ENCODE measurements at regions not wholly inside any gene's neighbourhood (a gene's known extent, or its start where the extent isn't known, plus 50 kb on each side); places are given as distances from the start of the nearest gene placed in this dataset.

- no peak for DNase-seq
Measured at GRCh38 chr10:10225136-10225676, 792.5 kb upstream of the CELF2 start.

- DNase-seq, result no peak
Measured at GRCh38 chr10:10233229-10233628, 784.4 kb upstream of the CELF2 start.

DNA sequence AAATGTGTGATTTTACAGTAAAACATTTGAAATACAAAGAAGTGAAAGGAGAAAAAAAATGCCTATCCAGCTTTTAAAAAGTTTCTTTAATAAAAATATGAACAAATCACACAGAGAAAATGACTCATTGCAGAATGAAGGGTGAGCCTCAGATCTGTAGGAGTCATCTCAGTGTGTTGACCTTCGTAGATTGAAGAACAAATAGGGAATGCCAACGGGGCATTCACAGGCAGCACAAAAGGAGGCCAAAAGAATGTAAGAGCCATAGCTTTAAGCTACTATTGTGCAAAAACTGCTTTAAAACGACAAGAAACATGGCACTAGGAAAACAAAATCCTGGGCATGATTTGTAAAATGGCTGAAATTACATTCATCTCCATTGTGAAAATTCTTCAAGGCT, 782.7 kb upstream of the CELF2 start:
- DNase-seq, result no peak

- no peak for DNase-seq
Measured at GRCh38 chr10:10247585-10247984, 770.1 kb upstream of the CELF2 start.

- no peak for DNase-seq
Measured at GRCh38 chr10:10256860-10257259, 760.8 kb upstream of the CELF2 start.

DNA sequence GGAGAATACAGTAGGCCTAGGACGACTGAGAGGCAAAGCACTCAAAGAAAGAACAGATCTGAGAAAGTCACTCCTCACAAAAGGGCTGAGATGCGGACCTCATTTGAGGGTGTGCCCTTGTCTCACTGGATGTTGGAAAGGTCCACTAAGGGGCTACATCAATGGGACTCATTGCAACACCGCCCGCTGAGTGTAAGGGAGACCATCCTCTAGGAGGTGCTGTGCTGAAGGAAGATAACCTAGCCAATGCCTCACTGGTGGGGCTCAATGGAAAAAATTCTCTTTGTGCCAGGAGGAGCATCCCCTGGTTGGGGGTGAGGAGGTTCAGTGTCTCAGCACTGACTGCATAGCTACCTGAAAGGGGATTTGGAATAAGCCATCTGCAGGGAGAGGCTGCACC, 758.7 kb upstream of the CELF2 start:
- DNase-seq, result no peak

DNA sequence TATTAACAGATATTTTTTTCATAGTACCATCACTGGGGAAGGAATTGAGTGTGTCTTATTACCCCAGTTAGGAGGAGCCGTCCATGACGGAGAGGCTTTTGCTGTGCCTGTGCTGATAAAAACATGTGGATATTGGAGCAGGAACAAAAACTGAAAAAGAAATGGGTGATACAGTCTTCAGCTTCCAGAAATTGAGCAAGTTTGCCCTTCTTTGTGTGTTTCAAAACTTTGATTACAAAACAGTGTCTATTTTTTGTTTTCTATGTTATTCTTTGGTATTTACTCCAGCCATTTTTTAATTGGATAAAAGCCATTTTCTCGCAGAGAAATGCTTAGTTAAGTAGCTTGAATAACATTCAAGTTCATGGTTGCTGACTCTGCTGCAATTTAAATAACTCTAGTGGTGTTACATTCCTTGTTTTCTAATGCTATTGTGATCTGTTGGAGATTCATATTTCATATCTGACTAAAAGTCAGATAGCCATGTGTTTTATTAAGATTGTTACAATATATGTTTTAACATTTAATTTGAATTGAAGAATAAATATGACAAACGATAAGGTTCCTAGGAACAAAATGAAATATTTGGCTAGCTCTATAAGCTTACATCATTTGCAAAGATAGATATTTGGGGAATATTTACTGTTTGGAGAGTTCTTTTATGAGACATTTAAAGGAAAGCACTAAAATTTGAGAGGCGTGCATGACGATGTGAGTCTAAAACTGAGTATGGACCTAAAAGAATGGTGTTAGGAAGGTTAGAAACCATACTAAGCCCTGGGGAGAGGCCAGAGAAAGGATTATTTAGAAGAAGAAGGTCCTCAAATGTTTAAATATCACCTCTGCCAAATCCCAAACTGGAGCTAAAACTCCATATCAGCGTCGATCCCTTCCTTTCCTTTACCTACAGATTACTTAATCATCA, 747.3 kb upstream of the CELF2 start:
- no peak for DNase-seq

- no peak for DNase-seq
Measured at GRCh38 chr10:10271639-10272192, 746.0 kb upstream of the CELF2 start.

DNA sequence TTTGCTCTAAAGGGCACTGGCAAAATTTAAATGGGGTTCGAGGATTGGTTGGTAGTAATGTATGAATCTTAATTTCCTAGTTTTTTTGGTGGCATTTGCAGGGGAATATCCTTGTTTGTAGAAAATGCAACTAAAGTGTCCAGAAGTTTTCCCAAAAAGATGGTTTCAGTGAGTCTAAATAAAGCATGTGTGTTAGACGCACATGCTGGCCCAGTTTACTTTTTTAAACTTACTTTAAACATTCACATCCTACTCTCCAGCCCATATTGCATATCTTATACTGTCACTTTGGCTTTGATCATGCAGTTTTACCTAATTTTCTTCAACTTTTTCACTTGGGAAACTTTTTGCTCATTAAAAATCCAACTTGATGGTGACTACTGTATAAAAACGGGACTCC, 744.0 kb upstream of the CELF2 start:
- DNase-seq, result no peak

DNA sequence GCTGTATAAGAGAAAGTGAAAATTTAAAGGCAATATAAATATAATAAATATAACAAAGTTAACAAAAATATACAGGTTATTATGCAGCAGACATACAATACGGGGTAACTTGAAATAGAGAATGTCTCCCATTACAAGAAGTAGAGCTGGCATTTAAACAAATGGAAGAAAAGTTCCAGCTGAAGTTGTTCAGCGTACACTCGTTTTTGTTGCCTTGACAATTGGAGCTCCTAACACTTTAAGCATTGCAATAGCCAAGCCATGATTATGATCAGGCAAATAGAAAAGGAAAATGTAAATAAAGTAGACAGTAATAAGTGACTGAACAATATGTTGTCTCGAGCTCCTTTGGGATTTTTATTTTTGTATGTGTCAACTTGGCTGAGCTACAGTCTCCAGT, 737.8 kb upstream of the CELF2 start:
- DNase-seq, result no peak

- DNase-seq, result no peak
Measured at GRCh38 chr10:10292501-10292900, 725.2 kb upstream of the CELF2 start.

DNA sequence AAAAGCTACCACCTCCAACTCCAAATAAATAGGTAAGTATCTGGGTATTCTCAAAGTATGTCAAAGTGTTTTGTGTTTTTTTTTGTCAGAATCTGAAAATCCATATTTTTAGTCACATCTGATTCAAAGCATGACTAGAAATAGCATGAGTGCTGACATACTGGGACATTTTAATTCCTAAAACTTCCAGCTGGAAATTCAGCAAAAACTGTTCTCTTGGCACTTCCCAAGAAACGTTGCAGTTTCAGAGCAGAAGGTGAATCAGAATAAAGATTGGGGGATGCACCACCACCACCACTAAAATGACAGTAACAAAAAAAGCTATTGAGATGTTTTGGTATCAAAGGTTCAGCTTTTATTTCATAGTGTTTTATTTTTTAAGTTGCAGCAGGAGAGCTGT, 724.6 kb upstream of the CELF2 start:
- no peak for DNase-seq

- DNase-seq, result no peak
Measured at GRCh38 chr10:10293481-10293951, 724.2 kb upstream of the CELF2 start.

GRCh38 chr10:10294184-10294880, 723.3 kb upstream of the CELF2 start:
- DNase-seq, result no peak

DNA sequence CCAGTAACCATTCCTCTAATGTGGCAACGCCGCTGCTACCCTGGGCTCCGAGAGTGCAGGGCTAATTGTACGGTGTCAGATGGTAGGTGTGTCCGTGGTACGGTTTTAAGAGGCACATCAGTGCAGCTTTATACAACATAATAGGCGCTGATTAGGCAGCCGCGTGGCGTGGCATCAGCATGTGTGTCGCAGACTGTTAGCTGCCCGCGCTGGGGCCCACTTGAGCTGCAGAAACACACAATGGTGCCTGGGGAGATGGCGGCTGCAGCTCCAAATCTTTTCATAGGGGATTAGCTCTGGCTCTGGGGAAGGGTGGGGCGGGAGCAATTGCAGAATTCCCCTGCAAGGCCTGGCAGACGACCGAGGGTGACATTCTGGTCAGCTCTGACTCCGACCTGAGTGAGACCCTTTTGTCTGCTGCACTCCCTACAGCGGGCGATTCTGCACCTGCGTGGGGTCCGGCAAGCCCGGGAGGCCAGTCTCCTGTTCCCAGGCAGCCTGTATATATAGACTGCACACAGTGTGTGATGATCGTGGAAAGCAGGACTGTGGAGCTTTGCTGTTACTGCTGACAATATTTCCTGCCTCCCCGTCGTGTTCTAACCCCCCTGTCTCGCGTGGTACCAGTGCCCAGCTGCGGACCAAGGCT, 722.7 kb upstream of the CELF2 start:
- DNase-seq, result no peak

GRCh38 chr10:10295537-10295936, 722.1 kb upstream of the CELF2 start:
- no peak for DNase-seq

GRCh38 chr10:10302689-10303088, 715.0 kb upstream of the CELF2 start:
- DNase-seq, result no peak

DNA sequence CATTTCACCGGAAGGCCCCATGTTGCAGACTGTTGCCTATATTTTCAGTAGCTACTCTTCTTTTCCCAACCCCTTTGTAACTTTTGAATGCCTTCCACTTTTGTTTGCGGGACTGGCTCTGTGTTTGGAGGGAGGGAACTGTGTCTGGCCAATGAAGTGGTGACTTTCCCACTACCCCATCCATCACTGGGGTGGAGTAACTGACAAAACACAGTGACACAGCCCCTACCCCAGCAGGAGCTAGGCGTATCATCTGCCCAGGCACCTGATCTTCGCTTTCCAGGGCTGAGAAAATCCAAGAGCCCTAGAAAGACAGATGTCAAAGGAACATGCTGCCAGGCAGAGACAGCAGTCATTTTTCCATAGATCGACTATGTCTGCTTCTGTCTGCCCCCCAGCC, 710.6 kb upstream of the CELF2 start:
- no peak for DNase-seq

GRCh38 chr10:10307551-10307950, 710.1 kb upstream of the CELF2 start:
- no peak for DNase-seq

DNA sequence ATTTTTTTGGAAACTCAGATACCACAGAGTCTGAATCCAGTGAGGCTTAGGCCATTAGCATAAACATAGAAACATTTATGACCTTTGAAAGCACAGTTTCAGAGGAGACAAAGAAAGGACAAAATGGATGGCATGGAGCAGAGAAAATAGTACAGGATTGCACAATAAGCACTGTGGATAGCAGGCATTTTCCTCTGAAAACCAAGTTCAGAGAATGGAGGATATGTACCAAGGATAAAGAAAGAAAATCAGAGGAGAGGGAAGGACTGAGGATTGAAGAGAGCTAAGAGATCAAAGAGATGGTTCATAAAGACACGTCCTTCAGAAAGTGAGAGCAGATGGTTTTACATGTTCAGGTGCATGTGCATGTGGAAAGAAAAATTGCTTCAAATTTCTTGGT, 707.2 kb upstream of the CELF2 start:
- no peak for DNase-seq

DNA sequence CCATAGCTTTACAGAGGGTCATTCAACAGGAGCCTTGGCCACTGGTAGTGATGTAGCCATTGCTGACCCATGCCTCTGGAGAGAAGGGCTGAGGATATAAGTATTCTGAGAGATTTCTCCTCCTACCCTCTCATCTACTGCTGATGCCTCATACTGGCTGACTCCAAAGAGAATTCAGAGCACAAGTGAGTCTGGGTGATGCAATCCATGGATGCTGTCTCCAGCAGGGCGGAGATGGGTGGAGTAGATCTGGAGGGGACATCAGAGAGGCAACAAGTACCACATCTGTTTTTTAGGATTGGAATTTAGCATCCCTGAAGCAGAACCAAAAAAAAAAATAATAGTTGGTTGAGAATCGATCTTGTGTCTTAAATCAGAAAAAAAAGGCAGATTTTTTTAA, 705.7 kb upstream of the CELF2 start:
- no peak for DNase-seq

DNA sequence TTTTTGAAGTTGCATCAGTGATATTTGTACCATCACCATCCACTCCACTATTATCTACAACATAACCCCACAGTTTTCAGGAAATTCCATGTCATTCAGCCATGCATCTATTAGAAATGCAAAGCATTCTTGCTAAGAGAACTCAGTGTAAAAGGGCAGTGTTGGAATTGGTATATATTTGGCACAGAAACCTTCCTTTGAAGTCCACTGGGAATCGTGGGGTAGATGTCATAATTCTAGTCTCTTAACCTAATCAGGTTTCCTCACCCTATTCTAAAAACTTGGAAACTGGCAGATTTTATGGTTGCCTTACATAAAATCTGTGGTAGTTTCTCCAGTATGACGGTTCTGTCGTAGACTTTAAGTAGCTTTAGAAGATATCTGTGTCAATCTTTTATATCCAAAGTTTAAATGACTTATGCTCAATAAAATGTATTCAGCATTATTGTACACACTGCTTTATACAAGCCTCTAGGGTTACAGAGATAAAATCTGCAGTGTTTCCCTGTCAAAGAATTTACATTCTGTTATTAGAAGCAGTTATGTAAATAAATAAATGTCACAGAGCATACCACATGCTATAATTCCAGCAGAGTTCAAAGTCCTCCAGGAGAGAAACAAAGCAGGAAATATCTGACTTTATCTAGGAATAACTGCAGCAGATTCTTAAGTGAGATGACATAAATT, 704.4 kb upstream of the CELF2 start:
- DNase-seq, result no peak

GRCh38 chr10:10314626-10315025, 703.0 kb upstream of the CELF2 start:
- DNase-seq, result no peak
